HEK293 (cell line): ENCODE measurements at regions not wholly inside any gene's neighbourhood (a gene's known extent, or its start where the extent isn't known, plus 50 kb on each side); places are given as distances from the start of the nearest gene placed in this dataset.

ENCODE experiments used
- CTCF ChIA-PET: fragments of 350-600 bp; formaldehyde crosslinking; extraction: SDS; loops from one replicate; lab custom pipeline; 2021; ENCODE audit warnings: antibody characterized with exemption; lab: Yijun Ruan, JAX
- POLR2A ChIA-PET: fragments of 300-600 bp; formaldehyde crosslinking; extraction: SDS; loops from one replicate; lab custom pipeline; 2020; ENCODE audit warnings: antibody characterized with exemption, inconsistent platforms; lab: Yijun Ruan, JAX
- H3K27ac ChIP-seq: fragments of 200-500 bp; sonication (Bioruptor generic); 2 replicates; pipeline ENCODE4 v1.5.1; 2014; ENCODE audit warnings: low read depth, low read length, control low read depth, inconsistent platforms; ENCODE audit errors: extremely low read depth
- H3K36me3 ChIP-seq, 2 experiments: fragments of 200-500 bp in 1 of 2; sonication (Bioruptor generic) in 1 of 2; 1 replicate in 1 of 2; 2 replicates in 1 of 2; pipeline ENCODE4 v1.5.1; 2014 to 2017; ENCODE audit warnings: inconsistent platforms in 2 of 2, low read length in 2 of 2; ENCODE audit not compliant: control insufficient read depth in 2 of 2, insufficient read depth in 1 of 2
- H3K4me1 ChIP-seq: fragments of 200-500 bp; sonication (Bioruptor generic); 2 replicates; pipeline ENCODE4 v1.5.1; 2014; ENCODE audit warnings: mild to moderate bottlenecking, low read length, inconsistent platforms; ENCODE audit not compliant: control insufficient read depth, insufficient read depth
- H3K4me3 ChIP-seq: 2 replicates; pipeline ENCODE4 v1.5.1; 2011; ENCODE audit warnings: low read depth, mild to moderate bottlenecking, control low read depth, low read length, moderate library complexity
- H3K9me3 ChIP-seq: fragments of 200-500 bp; sonication (Bioruptor generic); 2 replicates; pipeline ENCODE4 v1.5.1; 2014; ENCODE audit warnings: low read depth, low read length, inconsistent platforms; ENCODE audit not compliant: control insufficient read depth, insufficient read depth
- GLIS1 ChIP-seq: fragments of 450-650 bp; formaldehyde crosslinking; IDR thresholded peaks from 2 replicates; pipeline ENCODE4 v1.5.1; 2016; ENCODE audit warnings: missing biosample characterization, missing genetic modification characterization
- ZEB2 ChIP-seq: fragments of 450-650 bp; formaldehyde crosslinking; IDR thresholded peaks from 2 replicates; pipeline ENCODE4 v1.5.1; 2016; ENCODE audit warnings: missing biosample characterization, missing genetic modification characterization
- ZFP37 ChIP-seq: fragments of 450-650 bp; formaldehyde crosslinking; IDR thresholded peaks from 2 replicates; pipeline ENCODE4 v1.5.1; 2016; ENCODE audit warnings: missing biosample characterization, missing genetic modification characterization
- ZNF114 ChIP-seq: fragments of 450-650 bp; formaldehyde crosslinking; IDR thresholded peaks from 2 replicates; pipeline ENCODE4 v1.5.0; 2017; ENCODE audit warnings: missing biosample characterization, missing genetic modification characterization
- ZNF175 ChIP-seq: fragments of 450-650 bp; formaldehyde crosslinking; IDR thresholded peaks from 2 replicates; pipeline ENCODE4 v1.5.1; 2016; ENCODE audit warnings: missing biosample characterization, missing genetic modification characterization
- ZNF266 ChIP-seq: fragments of 450-650 bp; formaldehyde crosslinking; IDR thresholded peaks from 2 replicates; pipeline ENCODE4 v1.5.1; 2016; ENCODE audit warnings: missing biosample characterization, missing genetic modification characterization, low read depth
- ZNF324 ChIP-seq: fragments of 450-650 bp; formaldehyde crosslinking; IDR thresholded peaks from 2 replicates; pipeline ENCODE4 v1.5.1; 2016; ENCODE audit warnings: missing biosample characterization, missing genetic modification characterization
- ZNF600 ChIP-seq: fragments of 450-650 bp; formaldehyde crosslinking; IDR thresholded peaks from 2 replicates; pipeline ENCODE4 v1.5.1; 2016; ENCODE audit warnings: missing biosample characterization, missing genetic modification characterization
- ZNF623 ChIP-seq: fragments of 450-650 bp; formaldehyde crosslinking; IDR thresholded peaks from 2 replicates; pipeline ENCODE4 v1.5.1; 2016; ENCODE audit warnings: missing biosample characterization, missing genetic modification characterization
- ZNF626 ChIP-seq: fragments of 450-650 bp; sonication (Bioruptor Pico); formaldehyde crosslinking; IDR thresholded peaks from 2 replicates; pipeline ENCODE4 v1.5.1; 2018; ENCODE audit warnings: missing biosample characterization, missing genetic modification characterization, inconsistent platforms
- ZNF629 ChIP-seq: fragments of 450-650 bp; formaldehyde crosslinking; IDR thresholded peaks from 2 replicates; pipeline ENCODE4 v1.5.1; 2017; ENCODE audit warnings: missing biosample characterization, missing genetic modification characterization
- ZNF776 ChIP-seq: fragments of 450-650 bp; formaldehyde crosslinking; IDR thresholded peaks from 2 replicates; pipeline ENCODE4 v1.5.0; 2017; ENCODE audit warnings: missing biosample characterization, missing genetic modification characterization, borderline replicate concordance
- TF ChIP-seq, protein P1 (sequence below): fragments of 450-650 bp; formaldehyde crosslinking; IDR thresholded peaks from 2 replicates; pipeline ENCODE4 v1.5.1; 2016; ENCODE audit warnings: missing biosample characterization, missing genetic modification characterization
- TF ChIP-seq, protein P2 (sequence below): fragments of 450-650 bp; formaldehyde crosslinking; IDR thresholded peaks from 2 replicates; pipeline ENCODE4 v1.5.1; 2017; ENCODE audit warnings: missing biosample characterization, missing genetic modification characterization
- TF ChIP-seq, protein P3 (sequence below): sonication (generic); formaldehyde crosslinking; IDR thresholded peaks from 2 replicates; pipeline ENCODE4 v1.8.1; 2022; ENCODE audit warnings: mild to moderate bottlenecking, moderate library complexity, missing genetic modification reagents
- TF ChIP-seq, protein P4 (sequence below): fragments of 450-650 bp; formaldehyde crosslinking; IDR thresholded peaks from 2 replicates; pipeline ENCODE4 v1.5.1; 2016; ENCODE audit warnings: missing biosample characterization, missing genetic modification characterization

DNA sequence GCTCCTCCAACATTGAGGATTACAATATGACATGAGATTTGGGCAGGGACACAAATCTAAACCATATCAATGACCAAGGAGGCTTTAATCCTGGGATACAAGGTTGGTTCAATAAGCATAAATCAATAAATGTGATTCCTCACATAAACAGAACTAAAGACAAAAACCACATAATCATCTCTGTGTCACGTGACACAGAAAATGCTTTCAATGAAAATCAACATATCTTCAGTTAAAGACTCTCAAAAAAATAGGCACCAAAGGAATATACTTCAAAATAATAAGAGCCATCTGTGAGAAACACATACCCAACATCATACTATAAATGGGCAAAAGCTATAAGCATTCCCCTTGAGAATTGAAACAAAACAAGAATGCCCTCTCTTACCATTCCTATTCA is 604.9 kb downstream of the SEMA5A start:
- Histone ChIP-seq H3K4me1 (no peaks in the 10 kb centered on the region), H3K36me3 (no peaks in the 10 kb centered on the region), H3K27ac (no peak overlapping the region), H3K4me3 (no peak overlapping the region), H3K9me3 (no peaks in the 10 kb centered on the region; the same call in 1 of the 2 replicates)
- no peak for TF ChIP-seq ZNF626 (tag by site-specific recombination)
- TF ChIP-seq, protein P1, sequence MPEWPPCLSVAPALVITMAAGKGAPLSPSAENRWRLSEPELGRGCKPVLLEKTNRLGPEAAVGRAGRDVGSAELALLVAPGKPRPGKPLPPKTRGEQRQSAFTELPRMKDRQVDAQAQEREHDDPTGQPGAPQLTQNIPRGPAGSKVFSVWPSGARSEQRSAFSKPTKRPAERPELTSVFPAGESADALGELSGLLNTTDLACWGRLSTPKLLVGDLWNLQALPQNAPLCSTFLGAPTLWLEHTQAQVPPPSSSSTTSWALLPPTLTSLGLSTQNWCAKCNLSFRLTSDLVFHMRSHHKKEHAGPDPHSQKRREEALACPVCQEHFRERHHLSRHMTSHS (tag by site-specific recombination), result no peak
- TF ChIP-seq ZFP37 (tag by site-specific recombination), result no peak
- ChIA-PET POLR2A (no interaction called here), CTCF (no interaction called here)

DNA sequence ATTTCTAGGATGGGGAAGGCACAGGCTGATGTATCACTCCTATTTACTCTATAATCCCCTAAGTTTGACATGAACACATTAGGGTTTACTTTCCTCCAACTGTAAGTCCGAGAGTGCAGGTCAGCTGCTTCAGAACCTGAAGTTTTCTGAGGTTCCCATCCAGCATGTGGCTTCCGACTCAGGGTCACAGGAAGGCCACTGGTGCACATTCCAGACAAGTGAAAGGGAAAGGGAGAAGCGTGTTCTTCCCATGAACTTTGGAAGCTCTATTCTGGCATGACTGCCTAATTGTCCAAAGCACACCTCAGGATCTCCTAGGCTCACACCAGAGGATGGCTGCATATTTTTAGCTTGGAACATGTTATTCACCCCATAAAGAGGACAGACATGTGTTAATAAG is 602.6 kb downstream of the SEMA5A start:
- no peaks in the 10 kb centered on the region; the same call in 1 of the 2 replicates for H3K9me3 ChIP-seq
- no peak overlapping the region for H3K27ac ChIP-seq
- no peaks in the 10 kb centered on the region for H3K4me1 ChIP-seq
- POLR2A ChIA-PET, result no interaction called here
- CTCF ChIA-PET, result no interaction called here
- no peak overlapping the region for H3K4me3 ChIP-seq
- no peak for TF ChIP-seq ZNF623 (tag by site-specific recombination)
- TF ChIP-seq ZNF600 (tag by site-specific recombination), result no peak
- TF ChIP-seq, protein P2, sequence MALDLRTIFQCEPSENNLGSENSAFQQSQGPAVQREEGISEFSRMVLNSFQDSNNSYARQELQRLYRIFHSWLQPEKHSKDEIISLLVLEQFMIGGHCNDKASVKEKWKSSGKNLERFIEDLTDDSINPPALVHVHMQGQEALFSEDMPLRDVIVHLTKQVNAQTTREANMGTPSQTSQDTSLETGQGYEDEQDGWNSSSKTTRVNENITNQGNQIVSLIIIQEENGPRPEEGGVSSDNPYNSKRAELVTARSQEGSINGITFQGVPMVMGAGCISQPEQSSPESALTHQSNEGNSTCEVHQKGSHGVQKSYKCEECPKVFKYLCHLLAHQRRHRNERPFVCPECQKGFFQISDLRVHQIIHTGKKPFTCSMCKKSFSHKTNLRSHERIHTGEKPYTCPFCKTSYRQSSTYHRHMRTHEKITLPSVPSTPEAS (tag by site-specific recombination), result no peak
- TF ChIP-seq ZNF629 (tag by site-specific recombination), result no peak
- TF ChIP-seq ZNF175 (tag by site-specific recombination), result no peak
- TF ChIP-seq, protein P3, sequence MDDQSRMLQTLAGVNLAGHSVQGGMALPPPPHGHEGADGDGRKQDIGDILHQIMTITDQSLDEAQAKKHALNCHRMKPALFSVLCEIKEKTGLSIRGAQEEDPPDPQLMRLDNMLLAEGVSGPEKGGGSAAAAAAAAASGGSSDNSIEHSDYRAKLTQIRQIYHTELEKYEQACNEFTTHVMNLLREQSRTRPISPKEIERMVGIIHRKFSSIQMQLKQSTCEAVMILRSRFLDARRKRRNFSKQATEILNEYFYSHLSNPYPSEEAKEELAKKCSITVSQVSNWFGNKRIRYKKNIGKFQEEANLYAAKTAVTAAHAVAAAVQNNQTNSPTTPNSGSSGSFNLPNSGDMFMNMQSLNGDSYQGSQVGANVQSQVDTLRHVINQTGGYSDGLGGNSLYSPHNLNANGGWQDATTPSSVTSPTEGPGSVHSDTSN (CRISPR knock-in tag), result no peak
- no peak for TF ChIP-seq ZEB2 (tag by site-specific recombination)
- TF ChIP-seq GLIS1 (tag by site-specific recombination), result no peak
- no peak for TF ChIP-seq ZNF114 (tag by site-specific recombination)
- no peak for TF ChIP-seq ZNF266 (tag by site-specific recombination)
- TF ChIP-seq, protein P4, sequence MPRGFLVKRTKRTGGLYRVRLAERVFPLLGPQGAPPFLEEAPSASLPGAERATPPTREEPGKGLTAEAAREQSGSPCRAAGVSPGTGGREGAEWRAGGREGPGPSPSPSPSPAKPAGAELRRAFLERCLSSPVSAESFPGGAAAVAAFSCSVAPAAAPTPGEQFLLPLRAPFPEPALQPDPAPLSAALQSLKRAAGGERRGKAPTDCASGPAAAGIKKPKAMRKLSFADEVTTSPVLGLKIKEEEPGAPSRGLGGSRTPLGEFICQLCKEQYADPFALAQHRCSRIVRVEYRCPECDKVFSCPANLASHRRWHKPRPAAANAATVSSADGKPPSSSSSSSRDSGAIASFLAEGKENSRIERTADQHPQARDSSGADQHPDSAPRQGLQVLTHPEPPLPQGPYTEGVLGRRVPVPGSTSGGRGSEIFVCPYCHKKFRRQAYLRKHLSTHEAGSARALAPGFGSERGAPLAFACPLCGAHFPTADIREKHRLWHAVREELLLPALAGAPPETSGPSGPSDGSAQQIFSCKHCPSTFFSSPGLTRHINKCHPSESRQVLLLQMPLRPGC (tag by site-specific recombination), result no peak
- no peak for TF ChIP-seq ZNF324 (tag by site-specific recombination)
- H3K36me3 ChIP-seq, result no peaks in the 10 kb centered on the region

DNA sequence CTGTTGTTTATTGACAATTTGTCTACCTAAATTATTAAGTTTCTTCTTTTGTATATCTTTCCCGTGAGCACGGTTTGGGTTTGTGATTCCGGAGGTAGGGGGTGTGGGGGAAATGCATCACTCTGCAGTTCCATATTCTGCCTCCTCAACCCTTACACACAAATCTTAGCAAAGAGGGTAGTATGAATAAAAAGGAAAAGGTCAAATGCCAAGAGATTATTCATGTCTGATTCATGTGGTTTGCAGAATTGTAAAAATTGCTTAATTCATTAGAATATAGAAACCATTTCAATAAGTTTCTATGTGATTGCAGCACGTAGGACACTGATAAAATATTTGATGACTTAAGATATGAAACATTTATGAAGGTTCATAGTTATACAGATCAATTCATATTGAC is 601.9 kb downstream of the SEMA5A start:
- H3K4me1 ChIP-seq, result no peaks in the 10 kb centered on the region
- CTCF ChIA-PET, result no interaction called here
- POLR2A ChIA-PET, result no interaction called here
- no peak for TF ChIP-seq ZNF776 (tag by site-specific recombination)
- TF ChIP-seq, all 188 proteins: peak for 0
- H3K4me3 ChIP-seq, result no peak overlapping the region
- H3K9me3 ChIP-seq, result no peaks in the 10 kb centered on the region; the same call in 1 of the 2 replicates
- H3K27ac ChIP-seq, result no peak overlapping the region
- H3K36me3 ChIP-seq, result no peaks in the 10 kb centered on the region
